H9 (cell line): ENCODE measurements at regions not wholly inside any gene's neighbourhood (a gene's known extent, or its start where the extent isn't known, plus 50 kb on each side); places are given as distances from the start of the nearest gene placed in this dataset.

Source experiments
- DNase-seq: peaks from one replicate; pipeline ENCODE4 v3.0.0-alpha.2; 2017
- H2AFZ ChIP-seq: one replicate; pipeline ENCODE4 v1.6.1; 2013; ENCODE audit warnings: mild to moderate bottlenecking, low read length, control low read depth, moderate library complexity
- H2AK5ac ChIP-seq: 2 replicates; pipeline ENCODE4 v1.6.1; 2013; ENCODE audit warnings: low read length, control low read depth, mixed read lengths; ENCODE audit not compliant: insufficient read length
- H2BK120ac ChIP-seq: one replicate; pipeline ENCODE4 v1.6.1; 2013; ENCODE audit warnings: low read depth, mild to moderate bottlenecking, low read length, control low read depth, inconsistent platforms; ENCODE audit not compliant: poor library complexity, severe bottlenecking
- H2BK12ac ChIP-seq: 2 replicates; pipeline ENCODE4 v1.6.1; 2013; ENCODE audit warnings: low read length, control low read depth, mixed read lengths, low read depth; ENCODE audit not compliant: insufficient read length
- H2BK15ac ChIP-seq: 2 replicates; pipeline ENCODE4 v1.6.1; 2013; ENCODE audit warnings: low read depth, low read length, control low read depth
- H2BK20ac ChIP-seq: one replicate; pipeline ENCODE4 v1.6.1; 2013; ENCODE audit warnings: low read depth, mild to moderate bottlenecking, low read length, control low read depth, inconsistent platforms; ENCODE audit not compliant: poor library complexity, severe bottlenecking
- H2BK5ac ChIP-seq: 2 replicates; pipeline ENCODE4 v1.6.1; 2013; ENCODE audit warnings: low read length, control low read depth, mixed read lengths; ENCODE audit not compliant: insufficient read length
- H3K14ac ChIP-seq: 2 replicates; pipeline ENCODE4 v1.6.1; 2013; ENCODE audit warnings: low read length, control low read depth; ENCODE audit not compliant: insufficient read depth
- H3K18ac ChIP-seq: 2 replicates; pipeline ENCODE4 v1.6.1; 2013; ENCODE audit warnings: low read depth, mild to moderate bottlenecking, mixed read lengths, low read length, control low read depth; ENCODE audit not compliant: insufficient read length
- H3K23ac ChIP-seq: 2 replicates; pipeline ENCODE4 v1.6.1; 2013; ENCODE audit warnings: low read length, control low read depth, mixed read lengths, low read depth; ENCODE audit not compliant: insufficient read length
- H3K23me2 ChIP-seq: 2 replicates; pipeline ENCODE4 v1.6.1; 2013; ENCODE audit warnings: low read depth, mild to moderate bottlenecking, mixed read lengths, low read length, control low read depth; ENCODE audit not compliant: insufficient read length, poor library complexity, severe bottlenecking
- H3K27ac ChIP-seq: 2 replicates; pipeline ENCODE4 v1.5.1; 2013; ENCODE audit warnings: low read length, control low read depth, mixed read lengths, low read depth; ENCODE audit not compliant: insufficient read length
- H3K27me3 ChIP-seq: 2 replicates; pipeline ENCODE4 v1.6.1; 2013; ENCODE audit warnings: low read length, control low read depth, inconsistent platforms; ENCODE audit not compliant: insufficient read depth
- H3K4ac ChIP-seq: 2 replicates; pipeline ENCODE4 v1.6.1; 2013; ENCODE audit warnings: low read depth, mild to moderate bottlenecking, control low read depth, inconsistent platforms, low read length, moderate library complexity
- H3K4me1 ChIP-seq: 2 replicates; pipeline ENCODE4 v1.6.1; 2013; ENCODE audit warnings: low read length, control low read depth, inconsistent platforms; ENCODE audit not compliant: insufficient read depth
- H3K4me2 ChIP-seq: 2 replicates; pipeline ENCODE4 v1.6.1; 2013; ENCODE audit warnings: low read length, control low read depth, mixed read lengths; ENCODE audit not compliant: insufficient read length, insufficient read depth
- H3K56ac ChIP-seq: 2 replicates; pipeline ENCODE4 v1.6.1; 2013; ENCODE audit warnings: low read depth, mild to moderate bottlenecking, mixed read lengths, low read length, control low read depth; ENCODE audit not compliant: insufficient read length
- H3K79me1 ChIP-seq: 2 replicates; pipeline ENCODE4 v1.6.1; 2013; ENCODE audit warnings: low read depth, mild to moderate bottlenecking, moderate library complexity, low read length, control low read depth, inconsistent platforms; ENCODE audit not compliant: insufficient read depth, poor library complexity, severe bottlenecking
- H3K79me2 ChIP-seq: 2 replicates; pipeline ENCODE4 v1.6.1; 2013; ENCODE audit warnings: low read length, control low read depth, inconsistent platforms; ENCODE audit not compliant: insufficient read depth
- H3K9ac ChIP-seq: 2 replicates; pipeline ENCODE4 v1.6.1; 2013; ENCODE audit warnings: low read length, control low read depth, mixed read lengths; ENCODE audit not compliant: insufficient read length; ENCODE audit errors: extremely low read depth
- H3K9me3 ChIP-seq: one replicate; pipeline ENCODE4 v1.6.1; 2013; ENCODE audit warnings: low read depth, low read length, inconsistent platforms; ENCODE audit not compliant: control insufficient read depth
- H3T11ph ChIP-seq: one replicate; pipeline ENCODE4 v1.6.1; 2013; ENCODE audit warnings: mild to moderate bottlenecking, low read length, control low read depth, inconsistent platforms
- H4K20me1 ChIP-seq: one replicate; pipeline ENCODE4 v1.6.1; 2013; ENCODE audit not compliant: control insufficient read depth, insufficient read length, insufficient read depth
- H4K5ac ChIP-seq: 2 replicates; pipeline ENCODE4 v1.6.1; 2013; ENCODE audit warnings: low read depth, mild to moderate bottlenecking, mixed read lengths, low read length, control low read depth; ENCODE audit not compliant: insufficient read length
- H4K8ac ChIP-seq: replicated peaks from 2 replicates; pipeline ENCODE4 v1.6.1; 2013; ENCODE audit warnings: low read length, control low read depth, mixed read lengths, low read depth; ENCODE audit not compliant: insufficient read length
- H4K91ac ChIP-seq: 2 replicates; pipeline ENCODE4 v1.6.1; 2013; ENCODE audit warnings: low read depth, mild to moderate bottlenecking, moderate library complexity, mixed read lengths, low read length, control low read depth; ENCODE audit not compliant: insufficient read length
- H3K27ac Mint-ChIP-seq, 3 experiments: 2 replicates in 2 of 3; 3 replicates in 1 of 3; pipeline ENCODE4 v1.8.0; 2020 to 2021; ENCODE audit warnings: mixed read lengths in 3 of 3, mild to moderate bottlenecking in 1 of 3, moderate library complexity in 1 of 3
- H3K27me3 Mint-ChIP-seq: 2 replicates; pipeline ENCODE4 v1.8.0; 2021; ENCODE audit warnings: low read depth, mild to moderate bottlenecking, moderate library complexity, mixed read lengths
- H3K36me3 Mint-ChIP-seq, 3 experiments: 2 replicates in 2 of 3; 3 replicates in 1 of 3; pipeline ENCODE4 v1.8.0; 2020 to 2021; ENCODE audit warnings: low read depth in 3 of 3, mixed read lengths in 3 of 3; ENCODE audit not compliant: insufficient read depth in 1 of 3
- H3K4me1 Mint-ChIP-seq, 2 experiments: 2 replicates each; pipeline ENCODE4 v1.8.0; 2020; ENCODE audit warnings: mixed read lengths in 2 of 2
- H3K4me3 Mint-ChIP-seq, 2 experiments: 2 replicates in 1 of 2; 3 replicates in 1 of 2; pipeline ENCODE4 v1.8.0; 2020 to 2021; ENCODE audit warnings: mild to moderate bottlenecking in 2 of 2, mixed read lengths in 2 of 2, moderate library complexity in 1 of 2
- H3K9me3 Mint-ChIP-seq, 2 experiments: 2 replicates in 1 of 2; 3 replicates in 1 of 2; pipeline ENCODE4 v1.8.0; 2020; ENCODE audit warnings: mild to moderate bottlenecking in 2 of 2, mixed read lengths in 2 of 2, moderate library complexity in 1 of 2
- WGBS: extraction: QIAGEN DNeasy Blood & Tissue Kit; methylation state at CpG from one replicate; pipeline ENCODE4 v1.1.7; 2013; ENCODE audit warnings: missing lambda C conversion rate, low lambda C conversion rate, mixed read lengths; ENCODE audit not compliant: insufficient read length; ENCODE audit errors: extremely low coverage; 5-methylcytosine and 5-hydroxymethylcytosine counted together
- TF ChIP-seq, protein P1 (sequence below): fragments of 200-600 bp; sonication (generic); conservative IDR thresholded peaks from 3 replicates; pipeline ENCODE4 v1.8.0; 2021; ENCODE audit warnings: antibody characterized with exemption, mild to moderate bottlenecking

DNA sequence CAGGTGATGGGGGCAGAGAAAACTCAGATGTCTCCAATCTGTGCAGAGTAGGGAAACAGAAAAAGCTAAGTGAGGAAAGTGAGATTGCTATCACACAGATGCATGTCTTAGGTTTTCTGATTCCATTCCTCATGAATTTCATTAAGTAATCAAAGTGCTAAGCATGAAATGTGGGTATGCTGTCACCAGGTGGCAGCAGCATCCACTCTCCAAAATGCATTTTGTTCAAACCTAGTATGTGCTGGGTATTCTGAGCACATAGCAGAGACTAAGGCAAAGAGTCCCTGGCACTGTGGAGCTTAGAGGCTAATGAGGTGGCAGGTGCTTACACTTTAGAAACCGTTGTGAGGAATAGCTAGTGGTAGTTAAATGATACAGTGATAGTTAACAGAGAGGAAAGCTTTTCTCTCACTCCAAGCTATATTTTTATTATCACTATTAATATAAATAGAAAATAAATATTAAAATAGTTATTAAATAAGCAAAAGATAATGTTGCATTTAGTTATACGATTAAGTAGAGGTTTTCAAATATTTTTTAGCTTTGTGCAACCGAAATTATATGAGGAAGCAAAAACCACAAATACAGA, 179.5 kb downstream of the CDH26 start:
- Histone ChIP-seq H3K9me3 (no peaks in the 10 kb centered on the region), H3K27me3 (no peaks in the 10 kb centered on the region), H3K27ac (no peak overlapping the region), H2AK5ac (no peak overlapping the region), H3K9ac (no peak overlapping the region), H4K91ac (no peak overlapping the region), H4K20me1 (no peaks in the 10 kb centered on the region), H3K56ac (no peak overlapping the region), H2BK20ac (no peak overlapping the region), H3K79me2 (no peaks in the 10 kb centered on the region), H2BK12ac (no peak overlapping the region), H3K79me1 (no peaks in the 10 kb centered on the region), H3K4me1 (no peaks in the 10 kb centered on the region), H3K23ac (no peak overlapping the region), H2AFZ (no peak overlapping the region), H2BK120ac (no peak overlapping the region), H3T11ph (no peak overlapping the region), H3K18ac (no peak overlapping the region), H3K4me2 (no peak overlapping the region), H4K5ac (no peak overlapping the region), H4K8ac (no peak overlapping the region), H2BK5ac (no peak overlapping the region), H3K4ac (no peak overlapping the region), H3K23me2 (no peaks in the 10 kb centered on the region), H2BK15ac (no peak overlapping the region), H3K14ac (no peak overlapping the region)
- no CpG with 5 or more reads among the region's 3 CpGs for WGBS
- H3K27me3 Mint-ChIP-seq: peaks cover 14% of the 10 kb centered on the region
- no peak overlapping the region for H3K27ac Mint-ChIP-seq
- H3K4me1 Mint-ChIP-seq: peaks cover 2 to 4% of the 10 kb centered on the region in 2 experiments; a peak in 1 of 4 replicates
- H3K9me3 Mint-ChIP-seq: no peaks in the 10 kb centered on the region; a peak in 1 of 5 replicates
- no peak overlapping the region for H3K4me3 Mint-ChIP-seq
- no peak for DNase-seq
- TF ChIP-seq, protein P1, sequence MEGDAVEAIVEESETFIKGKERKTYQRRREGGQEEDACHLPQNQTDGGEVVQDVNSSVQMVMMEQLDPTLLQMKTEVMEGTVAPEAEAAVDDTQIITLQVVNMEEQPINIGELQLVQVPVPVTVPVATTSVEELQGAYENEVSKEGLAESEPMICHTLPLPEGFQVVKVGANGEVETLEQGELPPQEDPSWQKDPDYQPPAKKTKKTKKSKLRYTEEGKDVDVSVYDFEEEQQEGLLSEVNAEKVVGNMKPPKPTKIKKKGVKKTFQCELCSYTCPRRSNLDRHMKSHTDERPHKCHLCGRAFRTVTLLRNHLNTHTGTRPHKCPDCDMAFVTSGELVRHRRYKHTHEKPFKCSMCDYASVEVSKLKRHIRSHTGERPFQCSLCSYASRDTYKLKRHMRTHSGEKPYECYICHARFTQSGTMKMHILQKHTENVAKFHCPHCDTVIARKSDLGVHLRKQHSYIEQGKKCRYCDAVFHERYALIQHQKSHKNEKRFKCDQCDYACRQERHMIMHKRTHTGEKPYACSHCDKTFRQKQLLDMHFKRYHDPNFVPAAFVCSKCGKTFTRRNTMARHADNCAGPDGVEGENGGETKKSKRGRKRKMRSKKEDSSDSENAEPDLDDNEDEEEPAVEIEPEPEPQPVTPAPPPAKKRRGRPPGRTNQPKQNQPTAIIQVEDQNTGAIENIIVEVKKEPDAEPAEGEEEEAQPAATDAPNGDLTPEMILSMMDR: peak; percentile 73
- H3K36me3 Mint-ChIP-seq: no peaks in the 10 kb centered on the region; a peak in 1 of 7 replicates
